Endothelial cell of umbilical vein (primary cell): ENCODE measurements at regions not wholly inside any gene's neighbourhood (a gene's known extent, or its start where the extent isn't known, plus 50 kb on each side); places are given as distances from the start of the nearest gene placed in this dataset.

Source experiments
- BruUV-seq: library from RNA; stranded (reverse); fragments of 400-500 nt; replicated peaks from 2 replicates; lab custom pipeline; 2021; lab: Mats Ljungman, UMichigan
- CTCF ChIA-PET: fragments of 300-600, 350-600 bp; sonication (Branson Sonifier 250); formaldehyde crosslinking; loops from one replicate; lab custom pipeline; 2021; ENCODE audit warnings: antibody characterized with exemption, inconsistent platforms; lab: Charles Lee
- POLR2A ChIA-PET: fragments of 300-600, 350-600 bp; sonication (Branson Sonifier 250); formaldehyde crosslinking; loops from one replicate; lab custom pipeline; 2021; ENCODE audit warnings: antibody characterized with exemption, inconsistent platforms; lab: Charles Lee
- DNase-seq: peaks from one replicate; pipeline ENCODE4 v3.0.0-alpha.2; 2011; ENCODE audit warnings: low read depth, low spot score
- FAIRE-seq: peaks from 2 replicates; lab custom pipeline; 2011; peaks lifted over from hg19 to GRCh38; lab: Jason Lieb, UNC
- H2AFZ ChIP-seq: 2 replicates; pipeline ENCODE4 v1.6.0; 2012; ENCODE audit warnings: low read depth, low read length, control low read depth, inconsistent platforms
- H3K27ac ChIP-seq: 2 replicates; pipeline ENCODE4 v1.5.1; 2011; ENCODE audit warnings: low read depth, mild to moderate bottlenecking, control low read depth, low read length, moderate library complexity; ENCODE audit not compliant: insufficient read depth
- H3K27me3 ChIP-seq, 2 experiments: 2 replicates each; pipeline versions ENCODE4 v1.6.0 to v1.6.1; 2011; ENCODE audit warnings: low read length in 2 of 2, mixed read lengths in 1 of 2; ENCODE audit not compliant: control insufficient read depth in 2 of 2, insufficient read depth in 2 of 2
- H3K36me3 ChIP-seq, 2 experiments: 2 replicates in 1 of 2; 3 replicates in 1 of 2; pipeline ENCODE4 v1.5.1; 2011; ENCODE audit warnings: low read length in 2 of 2, mild to moderate bottlenecking in 1 of 2, moderate library complexity in 1 of 2; ENCODE audit not compliant: control insufficient read depth in 2 of 2, insufficient read depth in 2 of 2; ENCODE audit errors: extremely low read depth in 1 of 2
- H3K4me1 ChIP-seq: 3 replicates; pipeline ENCODE4 v1.5.1; 2011; ENCODE audit warnings: mild to moderate bottlenecking, low read length; ENCODE audit not compliant: control insufficient read depth, insufficient read depth; ENCODE audit errors: extremely low read depth
- H3K4me2 ChIP-seq: 2 replicates; pipeline ENCODE4 v1.6.1; 2011; ENCODE audit warnings: low read length, control low read depth, mixed read lengths; ENCODE audit not compliant: insufficient read depth
- H3K4me3 ChIP-seq, 3 experiments: fragments of 200-600 bp in 1 of 3; sonication (generic), shearing (Covaris generic) in 1 of 3; replicated peaks in 1 of 3; 2 replicates each; pipeline ENCODE4 v1.5.1; 2011 to 2016; ENCODE audit warnings: control low read depth in 3 of 3, low read length in 3 of 3, mild to moderate bottlenecking in 2 of 3, inconsistent platforms in 1 of 3, low read depth in 1 of 3, moderate library complexity in 1 of 3; ENCODE audit not compliant: insufficient read depth in 1 of 3
- H3K79me2 ChIP-seq: 2 replicates; pipeline ENCODE4 v1.6.0; 2012; ENCODE audit warnings: low read length, inconsistent platforms; ENCODE audit not compliant: control insufficient read depth, insufficient read depth
- H3K9ac ChIP-seq: replicated peaks from 2 replicates; pipeline ENCODE3; 2011; ENCODE audit warnings: low read length, control low read depth; ENCODE audit not compliant: insufficient read depth; ENCODE audit errors: extremely low read depth
- H3K9me1 ChIP-seq: replicated peaks from 3 replicates; pipeline ENCODE4 v1.6.0; 2011; ENCODE audit warnings: mild to moderate bottlenecking, low read length; ENCODE audit not compliant: control insufficient read depth, insufficient read depth; ENCODE audit errors: extremely low read depth
- H3K9me3 ChIP-seq: replicated peaks from 2 replicates; pipeline ENCODE4 v1.5.1; 2012; ENCODE audit warnings: low read length, inconsistent platforms; ENCODE audit not compliant: control insufficient read depth, insufficient read depth
- H4K20me1 ChIP-seq: replicated peaks from 2 replicates; pipeline ENCODE3; 2011; ENCODE audit warnings: mild to moderate bottlenecking, low read length; ENCODE audit not compliant: control insufficient read depth, insufficient read depth; ENCODE audit errors: extremely low read depth
- CTCF ChIP-seq, 2 donors: IDR thresholded peaks; 1 replicate in 1 of 2; 2 replicates in 1 of 2; pipeline ENCODE4 v1.5.1; 2011; ENCODE audit warnings: low read length in 2 of 2, mild to moderate bottlenecking in 2 of 2, moderate library complexity in 2 of 2, control low read depth in 1 of 2, inconsistent platforms in 1 of 2, low read depth in 1 of 2; ENCODE audit not compliant: insufficient read depth in 1 of 2; ENCODE audit errors: extremely low read depth in 1 of 2
- EZH2 ChIP-seq: IDR thresholded peaks from 2 replicates; pipeline ENCODE4 v1.6.1; 2012; ENCODE audit warnings: borderline replicate concordance, low read depth, mild to moderate bottlenecking, moderate library complexity, low read length, inconsistent platforms; ENCODE audit not compliant: severe bottlenecking
- FOS ChIP-seq: IDR thresholded peaks from 2 replicates; pipeline ENCODE4 v1.6.1; 2011; ENCODE audit warnings: mild to moderate bottlenecking, low read length, moderate library complexity, borderline replicate concordance; ENCODE audit not compliant: insufficient read depth
- GATA2 ChIP-seq: IDR thresholded peaks from 2 replicates; pipeline ENCODE4 v1.7.0; 2011; ENCODE audit warnings: low read depth, mild to moderate bottlenecking, moderate library complexity, mixed read lengths, low read length; ENCODE audit not compliant: insufficient read length, insufficient read depth
- JUN ChIP-seq: IDR thresholded peaks from 2 replicates; pipeline ENCODE4 v1.6.1; 2011; ENCODE audit warnings: borderline replicate concordance, low read depth; ENCODE audit not compliant: insufficient read length, insufficient read depth
- MYC ChIP-seq: IDR thresholded peaks from one replicate; pipeline ENCODE4 v1.6.1; 2011; ENCODE audit warnings: mild to moderate bottlenecking, low read depth, low read length
- POLR2A ChIP-seq: IDR thresholded peaks from 2 replicates; pipeline ENCODE4 v1.6.1; 2012; ENCODE audit warnings: low read depth, mild to moderate bottlenecking, control low read depth, low read length
- POLR2AphosphoS5 ChIP-seq: IDR thresholded peaks from 2 replicates; pipeline ENCODE4 v1.6.1; 2012; ENCODE audit warnings: low read depth, mild to moderate bottlenecking, control low read depth, low read length, moderate library complexity; ENCODE audit not compliant: insufficient read depth
- dilution Hi-C: fragments of 300-500 bp; cut with MboI; formaldehyde crosslinking; loops from one replicate; pipeline ENCODE4 v1.15.0; 2019; ENCODE audit warnings: low sequenced_read_pairs; ENCODE audit not compliant: extremely low pct_ligation_motif_present
- intact Hi-C: fragments of 100-400 bp; cut with micrococcal nuclease; formaldehyde crosslinking; loops from one replicate; pipeline ENCODE4 v1.10.0; 2022
- TF ChIP-seq, protein P1 (sequence below): IDR thresholded peaks from 2 replicates; pipeline ENCODE4 v1.6.1; 2011; ENCODE audit not compliant: insufficient read depth, insufficient read length

GRCh38 chr1:234934611-234935033 is 194.0 kb downstream of the TOMM20 start:
- Histone ChIP-seq H3K9me1 (no peaks in the 10 kb centered on the region), H2AFZ (no peak overlapping the region), H3K79me2 (no peaks in the 10 kb centered on the region), H3K9me3 (no peaks in the 10 kb centered on the region), H3K27ac (no peak overlapping the region), H4K20me1 (no peaks in the 10 kb centered on the region), H3K4me2 (no peak overlapping the region), H3K9ac (no peak overlapping the region), H3K4me3 (no peak overlapping the region), H3K4me1 (peaks cover 12% of the 10 kb centered on the region), H3K27me3 (no peaks in the 10 kb centered on the region), H3K36me3 (no peaks in the 10 kb centered on the region)
- dilution Hi-C loops (no loop called here), intact Hi-C loops (no loop called here)
- FAIRE-seq: peak; percentile 47
- DNase-seq: no peak
- ChIA-PET CTCF (no interaction called here), POLR2A (no interaction called here)
- no peak for TF ChIP-seq FOS
- no peak for TF ChIP-seq GATA2
- TF ChIP-seq JUN: no peak
- no peak for TF ChIP-seq CTCF (IDR thresholded peaks at IDR 0.05; ENCODE audit: extremely low read depth in 1 of 2, insufficient read depth in 1 of 2, low read depth in 1 of 2, low read length in 2 of 2)
- no peak for TF ChIP-seq POLR2A
- no peak for TF ChIP-seq POLR2AphosphoS5
- no peak for TF ChIP-seq MYC
- TF ChIP-seq, protein P1, sequence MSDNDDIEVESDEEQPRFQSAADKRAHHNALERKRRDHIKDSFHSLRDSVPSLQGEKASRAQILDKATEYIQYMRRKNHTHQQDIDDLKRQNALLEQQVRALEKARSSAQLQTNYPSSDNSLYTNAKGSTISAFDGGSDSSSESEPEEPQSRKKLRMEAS: no peak
- TF ChIP-seq EZH2: no peak
- no TSS peak for BruUV-seq
